T1000 (cell line): ENCODE measurements at regions not wholly inside any gene's neighbourhood (a gene's known extent, or its start where the extent isn't known, plus 50 kb on each side); places are given as distances from the start of the nearest gene placed in this dataset.

Source experiments
- DNase-seq: peaks from one replicate; lab custom pipeline; 2025; ENCODE audit warnings: mixed read lengths; lab: John Stamatoyannopoulos, UW

DNA sequence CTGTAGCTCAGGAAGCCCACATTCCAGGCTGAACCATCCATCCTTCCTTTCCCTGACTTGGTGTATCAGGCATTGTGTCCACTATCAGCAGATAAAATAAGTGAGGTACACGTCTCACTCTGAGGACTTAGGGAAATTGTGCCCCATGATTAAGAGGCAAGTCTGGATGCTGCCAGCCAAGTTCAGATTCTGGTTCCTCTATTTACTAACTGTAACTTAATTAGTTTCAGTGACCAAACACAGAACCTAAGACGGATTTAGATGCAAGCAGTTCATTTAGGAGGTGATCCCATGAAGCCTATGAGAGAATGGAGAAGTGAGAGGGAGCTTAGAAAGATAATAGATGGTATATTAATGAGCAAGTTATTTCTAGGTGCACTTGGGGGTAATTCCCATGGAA, 56.6 kb upstream of the PACRGL start:
- DNase-seq = no peak

DNA sequence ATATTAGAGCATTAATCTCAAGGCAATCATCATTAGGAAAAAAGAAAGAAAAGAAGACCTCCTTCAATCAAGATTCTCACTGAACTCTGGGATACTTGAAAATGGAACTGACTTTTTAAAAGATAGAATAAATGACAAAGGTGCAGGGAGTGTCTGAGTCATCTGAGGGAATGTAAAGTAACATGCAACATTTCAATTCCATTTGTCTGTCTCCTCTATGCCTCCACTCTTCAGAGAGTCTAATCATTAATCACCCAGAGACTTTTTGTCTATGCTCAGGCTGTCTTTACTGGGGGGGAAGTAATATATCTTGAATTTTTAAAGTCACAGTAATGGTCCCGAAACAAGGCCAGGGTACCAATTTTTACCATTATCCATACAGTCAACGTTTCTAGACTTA, 55.0 kb upstream of the PACRGL start:
- no peak for DNase-seq

DNA sequence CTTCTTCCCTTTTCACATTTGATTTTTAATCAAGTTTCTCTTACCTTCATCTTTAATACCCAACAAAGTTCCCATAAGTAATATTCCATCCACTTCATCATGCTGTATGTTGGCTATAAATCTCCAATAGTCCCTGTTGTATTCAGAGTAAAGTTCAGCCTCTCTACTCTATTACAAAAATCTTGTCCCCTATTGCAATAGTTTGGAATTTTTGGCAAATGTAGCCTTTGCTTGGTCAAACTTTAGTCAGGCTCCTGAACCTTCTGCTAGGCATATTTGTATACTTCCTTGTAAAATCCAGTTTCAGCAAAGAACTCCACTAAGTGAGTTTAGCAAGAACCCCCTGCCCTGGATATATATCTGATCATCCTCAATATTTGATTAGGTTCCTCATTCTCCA, 54.0 kb upstream of the PACRGL start:
- DNase-seq = no peak
